CD4-positive, alpha-beta T cell treated with Interleukin-10 for 1 hour (primary cell): ENCODE measurements at regions not wholly inside any gene's neighbourhood (a gene's known extent, or its start where the extent isn't known, plus 50 kb on each side); places are given as distances from the start of the nearest gene placed in this dataset.
A peak's percentile ranks its signal among the peaks of the same experiment; 100 is the strongest.
"Not testable (repeated sequence)": the region's sequence is repeated elsewhere in the genome, so short reads cannot be mapped to it uniquely, and the experiment has no call there.

Experiments used
- DNase-seq: peaks from one replicate; pipeline ENCODE4 v3.0.0-alpha.2; 2020

GRCh38 chr5:18605186-18605585, 970.9 kb downstream of the TAF11L14 start:
- no peak for DNase-seq

- no peak for DNase-seq
Measured at GRCh38 chr5:18607570-18607969, 973.3 kb downstream of the TAF11L14 start.

GRCh38 chr5:18617191-18617590, 982.9 kb downstream of the TAF11L14 start:
- DNase-seq = not testable (repeated sequence)

- no peak for DNase-seq
Measured at GRCh38 chr5:18630458-18631045, 996.3 kb downstream of the TAF11L14 start.

- no peak for DNase-seq
Measured at GRCh38 chr5:18652404-18653215, 1018.4 kb downstream of the TAF11L14 start.

- no peak for DNase-seq
Measured at GRCh38 chr5:18653216-18653752, 1019.0 kb downstream of the TAF11L14 start.

GRCh38 chr5:18660511-18660910, 1026.3 kb downstream of the TAF11L14 start:
- no peak for DNase-seq

- DNase-seq = no peak
Measured at GRCh38 chr5:18662231-18662630, 1028.0 kb downstream of the TAF11L14 start.

GRCh38 chr5:18674212-18674611, 1040.0 kb downstream of the TAF11L14 start:
- not testable (repeated sequence) for DNase-seq

- no peak for DNase-seq
Measured at GRCh38 chr5:18675041-18675440, 1040.8 kb downstream of the TAF11L14 start.

GRCh38 chr5:18686253-18686652, 1052.0 kb downstream of the TAF11L14 start:
- DNase-seq = no peak

- no peak for DNase-seq
Measured at GRCh38 chr5:18687429-18687828, 1053.2 kb downstream of the TAF11L14 start.

GRCh38 chr5:18699681-18700080, 1065.4 kb downstream of the TAF11L14 start:
- no peak for DNase-seq

- no peak for DNase-seq
Measured at GRCh38 chr5:18702821-18703220, 1068.6 kb downstream of the TAF11L14 start.

- DNase-seq = no peak
Measured at GRCh38 chr5:18712936-18713485, 1078.8 kb downstream of the TAF11L14 start.

- DNase-seq = no peak
Measured at GRCh38 chr5:18720002-18720401, 1085.7 kb downstream of the TAF11L14 start.

- DNase-seq = no peak
Measured at GRCh38 chr5:18732556-18733479, 1098.6 kb downstream of the TAF11L14 start.

GRCh38 chr5:18736051-18736398, 1101.8 kb downstream of the TAF11L14 start:
- no peak for DNase-seq

GRCh38 chr5:18736736-18737135, 1102.5 kb downstream of the TAF11L14 start:
- not testable (repeated sequence) for DNase-seq

- DNase-seq = no peak
Measured at GRCh38 chr5:18740301-18740700, 1106.0 kb downstream of the TAF11L14 start.

- DNase-seq = no peak
Measured at GRCh38 chr5:18742830-18743229, 1108.6 kb downstream of the TAF11L14 start.

- peak; percentile 27 for DNase-seq
Measured at GRCh38 chr5:18744441-18744840, 1110.2 kb downstream of the TAF11L14 start.
